HG02885 (cell line): ENCODE measurements at regions not wholly inside any gene's neighbourhood (a gene's known extent, or its start where the extent isn't known, plus 50 kb on each side); places are given as distances from the start of the nearest gene placed in this dataset.
"Not testable (repeated sequence)": the region's sequence is repeated elsewhere in the genome, so short reads cannot be mapped to it uniquely, and the experiment has no call there.

Source experiments
- ATAC-seq: cut with Tn5 transposase; IDR thresholded peaks from one replicate; pipeline ENCODE4 v1.9.1; 2021; ENCODE audit warnings: mild to moderate bottlenecking; ENCODE audit not compliant: unreplicated experiment, poor library complexity

- no peak for ATAC-seq
Observed at GRCh38 chr7:156402255-156402654, 238.3 kb upstream of the RNF32 start.

- ATAC-seq = no peak
Observed at GRCh38 chr7:156401617-156402016, 239.0 kb upstream of the RNF32 start.

- ATAC-seq = no peak
Observed at GRCh38 chr7:156400046-156400445, 240.5 kb upstream of the RNF32 start.

DNA sequence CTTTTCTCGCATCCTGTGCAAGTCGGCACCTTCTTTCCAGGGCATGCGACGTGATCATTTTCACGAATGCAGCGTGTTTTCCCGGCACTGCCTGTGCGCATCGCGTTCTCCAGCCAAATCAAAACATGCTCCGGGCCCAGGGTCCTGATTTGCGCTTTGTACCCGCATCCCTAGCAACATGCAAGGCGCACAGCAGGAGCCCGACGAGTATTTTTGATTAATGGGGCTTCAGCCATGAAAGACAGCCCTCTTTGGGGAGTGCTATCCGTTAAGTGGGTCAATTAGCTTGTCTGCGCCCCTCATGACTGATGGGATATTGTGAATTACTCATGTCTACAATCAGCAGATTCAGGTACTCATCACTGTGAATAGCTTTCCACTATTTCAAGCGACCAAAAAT lies 243.3 kb upstream of the RNF32 start:
- ATAC-seq = no peak

DNA sequence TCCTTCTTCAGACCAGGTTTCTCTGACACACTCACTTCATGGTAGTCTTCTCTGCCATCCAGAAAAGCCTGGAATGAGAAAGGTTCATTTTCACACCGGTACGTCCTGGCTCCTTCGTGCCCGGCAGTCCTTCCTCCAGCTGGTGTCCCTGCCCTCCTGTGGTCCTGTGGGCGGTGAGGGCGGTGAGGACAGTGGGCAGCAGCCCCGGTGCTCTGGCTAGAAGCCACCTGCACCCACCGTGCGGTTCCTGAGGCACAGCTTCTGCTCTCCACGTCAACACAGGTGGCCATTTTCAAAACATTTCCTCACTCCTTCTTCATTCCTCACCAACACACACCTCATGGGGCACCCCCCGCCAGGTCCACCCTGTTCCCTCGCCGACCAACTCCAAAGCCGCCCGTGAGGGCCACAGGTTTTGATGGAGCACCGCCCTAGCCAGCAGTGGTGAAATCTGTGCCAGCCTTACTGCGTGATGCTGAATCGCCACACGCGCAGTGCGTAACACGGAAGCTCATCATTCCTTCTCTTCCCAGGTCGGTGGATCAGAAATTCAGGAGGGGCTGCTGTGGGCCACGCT lies 251.4 kb upstream of the RNF32 start:
- no peak for ATAC-seq

- no peak for ATAC-seq
Observed at GRCh38 chr7:156386097-156386496, 254.5 kb upstream of the RNF32 start.

DNA sequence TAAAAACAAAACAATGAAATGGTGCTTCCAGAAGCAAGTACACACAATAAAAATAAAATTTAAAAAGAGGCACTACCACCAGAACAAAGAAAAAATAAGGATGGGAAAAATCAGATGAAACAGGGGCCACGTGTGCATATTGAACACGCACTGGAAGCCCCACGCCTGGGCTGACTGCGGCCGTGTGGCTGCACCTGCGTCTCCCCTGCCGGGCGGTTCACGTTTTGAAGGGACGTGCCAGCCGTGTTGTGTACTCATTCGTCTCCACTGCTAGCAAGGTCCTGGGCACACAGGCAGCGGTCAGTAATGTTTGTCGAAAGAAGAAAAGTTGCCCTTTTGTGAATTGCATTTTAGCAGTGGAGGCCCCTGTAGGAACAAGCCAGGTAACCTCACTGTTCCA lies 255.9 kb upstream of the RNF32 start:
- no peak for ATAC-seq

DNA sequence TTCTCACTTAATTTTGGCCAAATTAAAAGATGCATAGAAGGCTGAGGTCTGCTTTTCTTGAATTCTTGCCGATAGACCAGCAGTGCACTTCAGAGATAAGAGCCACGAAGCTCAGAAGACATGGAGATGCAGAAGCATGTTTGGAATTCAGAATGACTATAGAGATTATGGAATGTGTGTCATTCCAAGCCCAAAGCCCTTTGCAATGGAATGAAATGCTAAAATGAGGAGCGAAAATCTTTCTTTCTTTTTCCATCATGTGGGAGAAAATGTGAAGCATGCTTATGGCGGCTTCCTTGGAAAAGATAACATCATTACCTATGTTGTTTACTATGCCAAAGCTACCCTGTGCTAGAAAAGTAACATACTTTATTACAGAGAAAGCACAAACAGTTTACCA lies 257.0 kb upstream of the RNF32 start:
- ATAC-seq = no peak

GRCh38 chr7:156380261-156380660 lies 260.3 kb upstream of the RNF32 start:
- no peak for ATAC-seq

DNA sequence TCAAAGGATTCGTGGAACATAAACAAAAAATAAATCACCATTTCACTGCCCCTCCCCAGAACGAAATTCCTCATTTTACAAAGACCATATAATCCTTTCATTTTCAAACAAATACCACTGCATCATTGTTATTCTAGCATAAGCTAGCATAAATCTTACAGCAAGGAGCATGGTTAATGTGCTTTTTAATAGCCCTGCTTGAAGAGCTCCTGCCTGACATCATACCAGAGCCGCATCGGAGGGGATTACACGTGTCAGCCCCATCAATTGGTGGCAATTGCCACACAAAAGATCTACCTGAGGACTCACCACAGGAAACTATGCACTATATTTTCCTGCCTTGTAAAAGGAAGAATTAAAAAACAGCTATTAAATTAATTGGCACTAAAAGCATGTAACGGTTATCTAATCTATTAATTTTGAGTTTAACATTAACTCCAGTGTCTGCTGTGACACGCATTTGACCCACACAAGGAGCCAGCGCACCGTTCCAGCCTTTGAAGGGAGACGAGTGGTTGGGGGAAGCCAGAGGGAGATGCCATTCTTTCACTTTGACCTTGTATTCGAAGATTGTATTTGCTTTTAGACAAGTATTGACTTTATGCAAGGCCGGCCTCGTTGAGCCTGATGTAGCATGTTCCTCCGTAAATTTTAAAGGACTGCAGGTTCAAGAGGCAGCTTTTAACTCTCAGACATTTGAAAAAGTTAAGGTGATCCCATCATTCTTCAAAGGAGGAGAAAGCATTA lies 261.1 kb upstream of the RNF32 start:
- ATAC-seq = no peak

- no peak for ATAC-seq
Observed at GRCh38 chr7:156378806-156379205, 261.8 kb upstream of the RNF32 start.

DNA sequence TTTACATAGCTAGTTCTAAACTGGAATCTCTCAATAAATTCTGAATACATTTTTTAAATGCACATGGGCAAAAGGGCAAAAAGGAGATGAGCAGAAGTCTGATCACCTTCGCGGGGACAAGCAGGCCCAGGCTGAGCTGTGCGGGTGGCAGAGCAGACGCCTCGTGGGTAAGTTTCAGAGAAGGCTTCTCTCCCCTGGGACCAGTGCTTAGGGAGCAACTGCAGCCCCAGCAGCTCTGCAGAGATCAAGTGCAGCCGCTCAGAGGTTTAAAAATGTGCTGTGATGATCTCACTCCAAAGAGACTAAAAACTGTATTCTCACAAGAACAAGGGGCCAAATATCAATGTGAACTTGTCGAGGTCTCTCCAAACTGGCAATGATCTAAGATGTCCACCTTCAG lies 264.3 kb upstream of the RNF32 start:
- ATAC-seq = no peak

DNA sequence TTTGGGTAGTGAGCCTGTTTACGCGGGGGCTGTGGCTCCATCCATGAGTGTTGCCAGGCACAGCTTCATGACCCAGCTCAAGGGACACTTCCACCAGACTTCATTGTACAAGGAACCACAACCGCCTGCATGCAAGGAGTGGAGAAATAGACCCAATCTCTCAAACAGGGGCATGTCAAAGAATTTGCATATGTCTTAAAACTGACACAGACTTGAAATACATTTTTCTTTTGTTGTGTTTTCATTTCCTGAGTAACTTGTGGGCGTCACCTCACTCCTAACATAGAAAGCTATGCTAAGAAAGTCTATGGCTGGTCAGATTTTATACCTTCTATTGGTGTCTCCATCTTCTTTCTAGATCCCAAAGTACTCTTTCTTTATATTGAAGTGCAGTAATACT lies 266.2 kb upstream of the RNF32 start:
- peak; percentile 63 for ATAC-seq

- ATAC-seq = not testable (repeated sequence)
Observed at GRCh38 chr7:156369929-156370328, 270.6 kb upstream of the RNF32 start.

- ATAC-seq = no peak
Observed at GRCh38 chr7:156368053-156368843, 272.3 kb upstream of the RNF32 start.

DNA sequence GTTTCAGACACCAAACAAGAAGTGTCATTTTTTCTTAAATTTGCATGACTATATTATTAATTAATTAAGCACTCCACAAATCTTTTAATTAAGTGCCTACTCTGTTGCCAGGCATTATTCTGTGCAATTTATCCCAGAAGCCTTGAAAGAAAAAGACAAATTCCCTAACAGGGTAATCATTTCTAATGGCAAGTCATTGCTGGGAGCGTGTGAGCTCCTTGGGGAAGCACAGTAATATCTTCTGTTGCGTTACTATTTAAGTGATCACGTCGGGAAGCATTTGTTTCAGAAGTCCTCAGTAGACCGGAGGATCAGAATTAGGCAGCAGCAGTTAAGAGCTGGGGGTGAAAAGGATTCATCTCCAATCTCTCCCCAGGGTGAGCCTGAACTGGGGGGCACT lies 276.8 kb upstream of the RNF32 start:
- no peak for ATAC-seq

- no peak for ATAC-seq
Observed at GRCh38 chr7:156360835-156361234, 279.7 kb upstream of the RNF32 start.

- ATAC-seq = no peak
Observed at GRCh38 chr7:156356551-156356950, 284.0 kb upstream of the RNF32 start.

DNA sequence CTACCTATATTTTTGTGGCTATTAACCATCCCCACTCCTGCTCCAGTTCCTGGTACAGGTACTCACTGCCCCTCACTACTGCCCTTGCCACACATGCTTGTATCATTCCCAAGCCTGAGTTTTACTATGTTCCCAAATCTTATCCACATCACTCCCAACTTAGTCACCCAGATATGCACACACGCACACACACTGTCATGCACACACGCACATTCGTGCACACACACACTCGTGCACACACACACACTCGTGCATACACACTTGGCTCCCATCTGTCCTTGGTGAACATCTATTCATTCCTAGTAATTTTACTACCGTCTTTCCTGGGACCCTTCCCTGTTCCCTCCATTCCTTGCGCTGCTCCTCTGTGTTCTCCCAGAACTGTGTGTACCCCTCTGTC lies 287.2 kb upstream of the RNF32 start:
- no peak for ATAC-seq

DNA sequence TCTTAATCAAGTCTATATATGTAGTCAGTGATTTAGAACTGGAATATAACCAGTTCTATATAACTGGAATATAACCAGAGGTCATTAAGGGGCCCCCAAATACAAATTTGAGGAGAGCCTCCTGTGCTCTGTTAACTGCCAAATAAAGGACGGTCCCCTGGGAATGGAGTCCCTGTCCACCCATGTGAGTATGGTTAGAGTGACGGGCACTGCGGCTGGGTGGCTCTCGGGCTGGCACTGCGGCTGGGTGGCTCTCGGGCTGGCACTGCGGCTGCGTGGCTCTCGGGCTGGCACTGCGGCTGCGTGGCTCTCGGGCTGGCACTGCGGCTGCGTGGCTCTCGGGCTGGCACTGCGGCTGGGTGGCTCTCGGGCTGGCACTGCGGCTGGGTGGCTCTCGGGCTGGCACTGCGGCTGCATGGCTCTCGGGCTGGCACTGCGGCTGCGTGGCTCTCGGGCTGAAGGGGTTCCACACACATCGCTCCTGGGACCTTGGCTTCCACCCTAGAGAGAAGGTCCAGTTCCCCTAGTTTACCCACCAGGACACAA lies 292.8 kb upstream of the RNF32 start:
- not testable (repeated sequence) for ATAC-seq

GRCh38 chr7:156347132-156347531 lies 293.4 kb upstream of the RNF32 start:
- ATAC-seq = no peak
